ENCODE measurements at regions not wholly inside any gene's neighbourhood (a gene's known extent, or its start where the extent isn't known, plus 50 kb on each side); places are given as distances from the start of the nearest gene placed in this dataset.

- intact Hi-C loops (cut with micrococcal nuclease), result no loop called here
Observed at GRCh38 chr17:70251706-70252105, 82.4 kb downstream of the KCNJ2 start.

More at GRCh38 chr17:70251706-70252105, 82.4 kb downstream of the KCNJ2 start:
- FAIRE-seq, result no peak
- ChIA-PET POLR2A (no interaction called here), CTCF (no interaction called here)
- Histone ChIP-seq H3K27ac (ENCODE audit: insufficient read depth, low read depth, low read length) (no peak overlapping the region), H3K4me2 (ENCODE audit: insufficient read depth, low read length) (no peak overlapping the region), H3K9me3 (replicated peaks; ENCODE audit: control insufficient read depth, insufficient read depth, low read length) (no peaks in the 10 kb centered on the region), H3K9ac (replicated peaks; ENCODE audit: extremely low read depth, insufficient read depth, low read length) (no peak overlapping the region), H3K4me3 (replicated peaks in 1 of 3; ENCODE audit: insufficient read depth in 1 of 3, low read depth in 1 of 3, low read length in 3 of 3) (no peak overlapping the region), H3K9me1 (replicated peaks; ENCODE audit: control insufficient read depth, extremely low read depth, insufficient read depth, low read length) (no peaks in the 10 kb centered on the region), H2AFZ (ENCODE audit: low read depth, low read length) (no peak overlapping the region), H3K79me2 (ENCODE audit: control insufficient read depth, insufficient read depth, low read length) (no peaks in the 10 kb centered on the region), H3K27me3 (ENCODE audit: control insufficient read depth in 2 of 2, insufficient read depth in 2 of 2, low read length in 2 of 2) (no peaks in the 10 kb centered on the region), H4K20me1 (replicated peaks; ENCODE audit: control insufficient read depth, extremely low read depth, insufficient read depth, low read length) (no peaks in the 10 kb centered on the region), H3K4me1 (ENCODE audit: control insufficient read depth, extremely low read depth, insufficient read depth, low read length) (peaks cover 17% of the 10 kb centered on the region), H3K36me3 (ENCODE audit: control insufficient read depth in 2 of 2, extremely low read depth in 1 of 2, insufficient read depth in 2 of 2, low read length in 2 of 2) (no peaks in the 10 kb centered on the region)
- TF ChIP-seq MYC (IDR thresholded peaks at IDR 0.05; ENCODE audit: low read depth, low read length) (no peak), MAX (IDR thresholded peaks at IDR 0.05; ENCODE audit: insufficient read depth, insufficient read length) (no peak), FOS (IDR thresholded peaks at IDR 0.05; ENCODE audit: borderline replicate concordance, insufficient read depth, low read length) (no peak), JUN (IDR thresholded peaks at IDR 0.05; ENCODE audit: borderline replicate concordance, insufficient read depth, insufficient read length, low read depth) (no peak), EZH2 (IDR thresholded peaks at IDR 0.05; ENCODE audit: borderline replicate concordance, low read depth, low read length, severe bottlenecking) (no peak), GATA2 (IDR thresholded peaks at IDR 0.05; ENCODE audit: insufficient read depth, insufficient read length, low read depth, low read length) (no peak), POLR2A (IDR thresholded peaks at IDR 0.05; ENCODE audit: low read depth, low read length) (no peak), POLR2AphosphoS5 (IDR thresholded peaks at IDR 0.05; ENCODE audit: insufficient read depth, low read depth, low read length) (no peak), CTCF (IDR thresholded peaks at IDR 0.05; ENCODE audit: extremely low read depth in 1 of 2, insufficient read depth in 1 of 2, low read depth in 1 of 2, low read length in 2 of 2) (no peak)
- no TSS peak for BruUV-seq (replicated peaks)
- DNase-seq (ENCODE audit: low read depth, low spot score), result no peak
- dilution Hi-C loops (cut with MboI; ENCODE audit: extremely low pct_ligation_motif_present, low sequenced_read_pairs), result no loop called here

Data from endothelial cell of umbilical vein (primary cell).